ENCODE measurements at regions not wholly inside any gene's neighbourhood (a gene's known extent, or its start where the extent isn't known, plus 50 kb on each side); places are given as distances from the start of the nearest gene placed in this dataset.
"Not testable (repeated sequence)": the region's sequence is repeated elsewhere in the genome, so short reads cannot be mapped to it uniquely, and the experiment has no call there.

DNA sequence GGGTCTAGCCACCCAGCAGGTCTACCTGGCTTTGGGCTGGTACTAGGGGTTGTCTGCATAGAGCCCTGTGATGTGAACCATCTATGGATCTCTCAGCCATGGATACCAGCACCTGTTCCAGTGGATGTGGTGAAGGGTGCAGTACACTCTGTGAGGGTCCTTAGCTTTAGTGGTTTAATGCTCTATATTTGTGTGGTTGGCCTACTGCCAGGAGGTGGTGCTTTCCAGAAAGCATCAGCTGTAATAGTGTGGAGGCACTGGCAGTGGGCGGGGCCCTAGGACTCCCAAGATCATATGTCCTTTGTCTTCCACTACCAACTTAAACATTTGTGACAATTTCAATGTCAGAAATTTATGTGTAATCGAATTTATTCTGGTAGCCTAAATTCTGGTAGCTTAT, 1065.1 kb downstream of the RPIA start:
- CTCF ChIA-PET; H3K36me3 ChIP-seq (ENCODE audit: low read depth); POLR2A ChIA-PET (ENCODE audit: unreplicated experiment); H3K9me2 ChIP-seq (ENCODE audit: insufficient read depth); H3F3A ChIP-seq (ENCODE audit: insufficient read depth, low read depth); H3K4me3 ChIP-seq; intact Hi-C loops (cut with micrococcal nuclease; ENCODE audit: unreplicated experiment); H3K79me2 ChIP-seq (ENCODE audit: low read depth); DNase-seq; H3K27me3 ChIP-seq (ENCODE audit: insufficient read depth, low read depth); H3K9me3 ChIP-seq (ENCODE audit: insufficient read depth, low read depth); H2AFZ ChIP-seq; BruUV-seq (replicated peaks); H3K4me2 ChIP-seq; H3K27ac ChIP-seq; H4K20me1 ChIP-seq (ENCODE audit: insufficient read depth); H3K4me1 ChIP-seq (replicated peaks; ENCODE audit: insufficient read depth): not testable (repeated sequence)

- H3K4me2 ChIP-seq = not testable (repeated sequence)
Measured at GRCh38 chr2:89758332-89759026, 1067.0 kb downstream of the RPIA start.

GRCh38 chr2:89760762-89761161, 1069.3 kb downstream of the RPIA start:
- H3F3A ChIP-seq (ENCODE audit: insufficient read depth, low read depth); H4K20me1 ChIP-seq (ENCODE audit: insufficient read depth); H3K27ac ChIP-seq; CTCF ChIA-PET; H3K4me1 ChIP-seq (replicated peaks; ENCODE audit: insufficient read depth); H3K79me2 ChIP-seq (ENCODE audit: low read depth); H3K36me3 ChIP-seq (ENCODE audit: low read depth); BruUV-seq (replicated peaks); intact Hi-C loops (cut with micrococcal nuclease; ENCODE audit: unreplicated experiment); H2AFZ ChIP-seq; H3K9me2 ChIP-seq (ENCODE audit: insufficient read depth); DNase-seq; POLR2A ChIA-PET (ENCODE audit: unreplicated experiment); H3K4me3 ChIP-seq; H3K9me3 ChIP-seq (ENCODE audit: insufficient read depth, low read depth); H3K4me2 ChIP-seq: not testable (repeated sequence)
- H3K27me3 ChIP-seq (ENCODE audit: insufficient read depth, low read depth) = peaks cover 20% of the 10 kb centered on the region

More at GRCh38 chr2:89758332-89759026, 1067.0 kb downstream of the RPIA start:
- BruUV-seq (replicated peaks); H3F3A ChIP-seq (ENCODE audit: insufficient read depth, low read depth); H3K9me2 ChIP-seq (ENCODE audit: insufficient read depth); H2AFZ ChIP-seq; H3K36me3 ChIP-seq (ENCODE audit: low read depth); H3K9me3 ChIP-seq (ENCODE audit: insufficient read depth, low read depth); H3K4me3 ChIP-seq; H3K27me3 ChIP-seq (ENCODE audit: insufficient read depth, low read depth); H3K79me2 ChIP-seq (ENCODE audit: low read depth); H3K4me1 ChIP-seq (replicated peaks; ENCODE audit: insufficient read depth); H4K20me1 ChIP-seq (ENCODE audit: insufficient read depth); POLR2A ChIA-PET (ENCODE audit: unreplicated experiment); CTCF ChIA-PET; intact Hi-C loops (cut with micrococcal nuclease; ENCODE audit: unreplicated experiment); H3K27ac ChIP-seq; DNase-seq: not testable (repeated sequence)

GRCh38 chr2:89761171-89761570, 1069.7 kb downstream of the RPIA start:
- H3K79me2 ChIP-seq (ENCODE audit: low read depth); BruUV-seq (replicated peaks); H3K9me3 ChIP-seq (ENCODE audit: insufficient read depth, low read depth); H3K36me3 ChIP-seq (ENCODE audit: low read depth); H3K4me1 ChIP-seq (replicated peaks; ENCODE audit: insufficient read depth); POLR2A ChIA-PET (ENCODE audit: unreplicated experiment); CTCF ChIA-PET; intact Hi-C loops (cut with micrococcal nuclease; ENCODE audit: unreplicated experiment); H3K4me3 ChIP-seq; H3K4me2 ChIP-seq; DNase-seq; H3K27ac ChIP-seq; H3K9me2 ChIP-seq (ENCODE audit: insufficient read depth); H4K20me1 ChIP-seq (ENCODE audit: insufficient read depth); H3F3A ChIP-seq (ENCODE audit: insufficient read depth, low read depth); H2AFZ ChIP-seq: not testable (repeated sequence)
- peaks cover 20% of the 10 kb centered on the region for H3K27me3 ChIP-seq (ENCODE audit: insufficient read depth, low read depth)

GRCh38 chr2:89761863-89762262, 1070.4 kb downstream of the RPIA start:
- POLR2A ChIA-PET (ENCODE audit: unreplicated experiment); H3K79me2 ChIP-seq (ENCODE audit: low read depth); H3K27ac ChIP-seq; H3K4me2 ChIP-seq; H3K9me2 ChIP-seq (ENCODE audit: insufficient read depth); H4K20me1 ChIP-seq (ENCODE audit: insufficient read depth); H3F3A ChIP-seq (ENCODE audit: insufficient read depth, low read depth); H2AFZ ChIP-seq; H3K9me3 ChIP-seq (ENCODE audit: insufficient read depth, low read depth); BruUV-seq (replicated peaks); H3K4me3 ChIP-seq; intact Hi-C loops (cut with micrococcal nuclease; ENCODE audit: unreplicated experiment); CTCF ChIA-PET; DNase-seq; H3K36me3 ChIP-seq (ENCODE audit: low read depth); H3K4me1 ChIP-seq (replicated peaks; ENCODE audit: insufficient read depth): not testable (repeated sequence)
- H3K27me3 ChIP-seq (ENCODE audit: insufficient read depth, low read depth) = peaks cover 20% of the 10 kb centered on the region

DNA sequence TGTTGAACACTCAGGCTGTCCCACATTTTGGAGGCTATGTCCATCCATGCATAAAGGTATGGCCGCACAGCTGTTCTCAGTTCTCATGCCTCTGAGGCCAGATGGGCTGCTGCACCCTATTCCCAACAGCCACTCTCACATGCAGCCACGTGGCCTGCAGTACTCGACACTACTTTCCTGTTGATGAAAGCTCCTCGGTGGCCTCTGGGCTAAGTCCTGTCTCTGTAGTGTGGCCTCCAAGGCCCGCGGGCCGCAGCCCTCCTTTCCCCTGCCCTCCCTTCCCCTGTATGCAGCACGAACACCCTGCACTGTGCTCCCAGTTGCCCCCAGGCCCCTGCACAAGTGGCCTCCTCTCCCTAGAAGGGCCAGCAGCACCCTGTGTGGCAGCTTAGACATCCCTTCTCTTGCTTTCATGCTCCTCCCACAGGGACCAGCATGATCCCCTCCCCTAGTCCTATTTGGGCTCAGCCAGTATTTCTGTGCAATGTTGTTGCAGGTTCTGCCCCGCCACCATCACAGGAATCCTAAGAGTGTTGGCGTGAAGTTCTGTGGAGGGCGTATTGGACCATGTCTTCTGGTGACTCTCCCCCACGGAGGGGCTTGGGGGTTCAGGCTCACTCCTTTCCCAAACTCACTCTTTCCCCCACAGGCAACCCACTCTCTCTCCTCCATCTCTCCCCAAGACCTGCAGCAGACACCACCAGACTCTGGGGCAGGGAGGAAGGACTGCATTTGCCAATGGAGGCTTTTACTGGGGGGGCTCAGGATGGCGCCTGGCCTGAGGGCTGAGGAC, 1071.2 kb downstream of the RPIA start:
- DNase-seq; H3F3A ChIP-seq (ENCODE audit: insufficient read depth, low read depth); H3K36me3 ChIP-seq (ENCODE audit: low read depth); intact Hi-C loops (cut with micrococcal nuclease; ENCODE audit: unreplicated experiment); POLR2A ChIA-PET (ENCODE audit: unreplicated experiment); H3K27ac ChIP-seq; H2AFZ ChIP-seq; H3K79me2 ChIP-seq (ENCODE audit: low read depth); BruUV-seq (replicated peaks); H3K4me2 ChIP-seq; H3K4me1 ChIP-seq (replicated peaks; ENCODE audit: insufficient read depth); H3K9me3 ChIP-seq (ENCODE audit: insufficient read depth, low read depth); H3K9me2 ChIP-seq (ENCODE audit: insufficient read depth); H3K4me3 ChIP-seq; CTCF ChIA-PET; H4K20me1 ChIP-seq (ENCODE audit: insufficient read depth): not testable (repeated sequence)
- H3K27me3 ChIP-seq (ENCODE audit: insufficient read depth, low read depth) = peaks cover 17% of the 10 kb centered on the region
